ENCODE measurements at regions not wholly inside any gene's neighbourhood (a gene's known extent, or its start where the extent isn't known, plus 50 kb on each side); places are given as distances from the start of the nearest gene placed in this dataset.

DNA sequence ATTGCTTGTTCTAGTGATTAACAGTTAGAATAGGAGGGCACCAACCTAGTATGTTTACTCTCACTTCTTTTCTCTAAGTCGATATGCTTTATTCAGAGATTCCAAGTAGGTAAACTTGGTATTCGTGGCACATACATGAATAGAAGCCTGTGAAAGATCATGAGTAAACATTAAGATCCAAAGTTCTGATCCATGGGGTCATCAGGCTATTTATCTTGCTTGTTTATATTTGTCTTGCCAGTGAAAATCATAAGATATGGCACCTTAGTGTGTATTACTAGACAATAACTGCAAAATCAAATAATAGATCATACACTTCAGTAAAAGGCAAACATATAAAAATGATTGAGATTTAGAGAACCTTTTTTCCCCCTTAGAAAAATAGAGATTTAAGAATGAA, 56.5 kb upstream of the LHFPL3 start (continued):
- TF ChIP-seq, protein P1, sequence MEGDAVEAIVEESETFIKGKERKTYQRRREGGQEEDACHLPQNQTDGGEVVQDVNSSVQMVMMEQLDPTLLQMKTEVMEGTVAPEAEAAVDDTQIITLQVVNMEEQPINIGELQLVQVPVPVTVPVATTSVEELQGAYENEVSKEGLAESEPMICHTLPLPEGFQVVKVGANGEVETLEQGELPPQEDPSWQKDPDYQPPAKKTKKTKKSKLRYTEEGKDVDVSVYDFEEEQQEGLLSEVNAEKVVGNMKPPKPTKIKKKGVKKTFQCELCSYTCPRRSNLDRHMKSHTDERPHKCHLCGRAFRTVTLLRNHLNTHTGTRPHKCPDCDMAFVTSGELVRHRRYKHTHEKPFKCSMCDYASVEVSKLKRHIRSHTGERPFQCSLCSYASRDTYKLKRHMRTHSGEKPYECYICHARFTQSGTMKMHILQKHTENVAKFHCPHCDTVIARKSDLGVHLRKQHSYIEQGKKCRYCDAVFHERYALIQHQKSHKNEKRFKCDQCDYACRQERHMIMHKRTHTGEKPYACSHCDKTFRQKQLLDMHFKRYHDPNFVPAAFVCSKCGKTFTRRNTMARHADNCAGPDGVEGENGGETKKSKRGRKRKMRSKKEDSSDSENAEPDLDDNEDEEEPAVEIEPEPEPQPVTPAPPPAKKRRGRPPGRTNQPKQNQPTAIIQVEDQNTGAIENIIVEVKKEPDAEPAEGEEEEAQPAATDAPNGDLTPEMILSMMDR (conservative IDR thresholded peaks at IDR 0.05; ENCODE audit: low read depth in 2 of 2): no peak
- TF ChIP-seq POLR2AphosphoS5 (IDR thresholded peaks at IDR 0.05; ENCODE audit: low read depth) (no peak), CREB1 (CRISPR knock-in tag; IDR thresholded peaks at IDR 0.05; ENCODE audit: low read depth) (no peak), JUNB (IDR thresholded peaks at IDR 0.05; ENCODE audit: unreplicated experiment) (no peak), NANOG (IDR thresholded peaks at IDR 0.05; ENCODE audit: borderline replicate concordance) (no peak), ZNF331 (CRISPR knock-in tag; IDR thresholded peaks at IDR 0.05; ENCODE audit: low read depth) (no peak), ZNF114 (CRISPR knock-in tag; IDR thresholded peaks at IDR 0.05) (no peak)

DNA sequence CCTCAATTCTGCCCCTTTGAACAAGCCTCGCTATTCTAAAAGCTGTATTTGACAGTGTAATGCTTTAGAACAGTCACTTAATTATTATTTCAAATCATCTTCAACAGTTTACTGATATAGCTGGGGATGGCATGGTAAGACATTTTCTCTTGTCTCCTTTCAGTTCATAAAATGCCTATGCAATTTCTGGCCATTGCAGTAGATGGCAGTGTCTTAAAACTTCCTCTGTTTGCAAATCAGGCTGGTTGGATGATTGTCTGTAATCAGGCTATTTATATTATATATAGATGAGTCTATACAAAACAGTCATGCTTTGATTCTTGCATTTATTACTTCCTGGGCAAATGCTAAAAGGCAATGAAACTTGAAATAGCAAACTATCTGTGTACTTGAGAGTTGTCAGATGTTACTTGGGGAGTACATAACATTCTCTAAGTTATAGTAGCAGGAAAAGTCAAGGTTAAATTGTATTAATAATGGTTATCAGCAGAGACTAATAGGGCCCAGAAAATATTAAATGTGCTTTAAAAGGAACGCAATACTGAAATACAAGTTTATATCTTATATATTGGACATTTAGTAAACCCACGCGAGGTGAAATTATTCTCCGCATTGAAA, 55.5 kb upstream of the LHFPL3 start:
- TF ChIP-seq, protein P2, sequence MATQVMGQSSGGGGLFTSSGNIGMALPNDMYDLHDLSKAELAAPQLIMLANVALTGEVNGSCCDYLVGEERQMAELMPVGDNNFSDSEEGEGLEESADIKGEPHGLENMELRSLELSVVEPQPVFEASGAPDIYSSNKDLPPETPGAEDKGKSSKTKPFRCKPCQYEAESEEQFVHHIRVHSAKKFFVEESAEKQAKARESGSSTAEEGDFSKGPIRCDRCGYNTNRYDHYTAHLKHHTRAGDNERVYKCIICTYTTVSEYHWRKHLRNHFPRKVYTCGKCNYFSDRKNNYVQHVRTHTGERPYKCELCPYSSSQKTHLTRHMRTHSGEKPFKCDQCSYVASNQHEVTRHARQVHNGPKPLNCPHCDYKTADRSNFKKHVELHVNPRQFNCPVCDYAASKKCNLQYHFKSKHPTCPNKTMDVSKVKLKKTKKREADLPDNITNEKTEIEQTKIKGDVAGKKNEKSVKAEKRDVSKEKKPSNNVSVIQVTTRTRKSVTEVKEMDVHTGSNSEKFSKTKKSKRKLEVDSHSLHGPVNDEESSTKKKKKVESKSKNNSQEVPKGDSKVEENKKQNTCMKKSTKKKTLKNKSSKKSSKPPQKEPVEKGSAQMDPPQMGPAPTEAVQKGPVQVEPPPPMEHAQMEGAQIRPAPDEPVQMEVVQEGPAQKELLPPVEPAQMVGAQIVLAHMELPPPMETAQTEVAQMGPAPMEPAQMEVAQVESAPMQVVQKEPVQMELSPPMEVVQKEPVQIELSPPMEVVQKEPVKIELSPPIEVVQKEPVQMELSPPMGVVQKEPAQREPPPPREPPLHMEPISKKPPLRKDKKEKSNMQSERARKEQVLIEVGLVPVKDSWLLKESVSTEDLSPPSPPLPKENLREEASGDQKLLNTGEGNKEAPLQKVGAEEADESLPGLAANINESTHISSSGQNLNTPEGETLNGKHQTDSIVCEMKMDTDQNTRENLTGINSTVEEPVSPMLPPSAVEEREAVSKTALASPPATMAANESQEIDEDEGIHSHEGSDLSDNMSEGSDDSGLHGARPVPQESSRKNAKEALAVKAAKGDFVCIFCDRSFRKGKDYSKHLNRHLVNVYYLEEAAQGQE (IDR thresholded peaks at IDR 0.05; ENCODE audit: unreplicated experiment): no peak
- TF ChIP-seq, protein P1 (conservative IDR thresholded peaks at IDR 0.05; ENCODE audit: low read depth in 2 of 2): peak; percentile 64 to 67

More for the DNA sequence above, 55.5 kb upstream of the LHFPL3 start:
- Histone ChIP-seq H3K4me2 (no peak overlapping the region), H3K27me3 (ENCODE audit: insufficient read depth) (no peaks in the 10 kb centered on the region), H3K4me1 (ENCODE audit: insufficient read depth) (no peaks in the 10 kb centered on the region), H3K9me2 (ENCODE audit: insufficient read depth) (no peaks in the 10 kb centered on the region), H3K36me3 (ENCODE audit: insufficient read depth) (no peaks in the 10 kb centered on the region), H4K20me1 (replicated peaks; ENCODE audit: insufficient read depth) (no peaks in the 10 kb centered on the region), H3F3A (replicated peaks; ENCODE audit: low read depth) (no peaks in the 10 kb centered on the region), H3K79me2 (replicated peaks; ENCODE audit: insufficient read depth) (no peaks in the 10 kb centered on the region), H3K4me3 (no peak overlapping the region), H2AFZ (no peak overlapping the region), H3K27ac (ENCODE audit: low read depth) (no peak overlapping the region)
- Mint-ChIP-seq H3K4me1 (no peaks in the 10 kb centered on the region), H3K27me3 (ENCODE audit: insufficient read depth, low read depth, poor library complexity) (no peaks in the 10 kb centered on the region), H3K36me3 (ENCODE audit: low read depth) (peaks cover 10% of the 10 kb centered on the region), H3K4me3 (no peak overlapping the region), H3K27ac (no peak overlapping the region), H3K9me3 (peaks cover 26% of the 10 kb centered on the region)
- ATAC-seq (peak; percentile 32; the same call in 2 of the 3 replicates), DNase-seq (ENCODE audit: low spot score) (peak; percentile 56)
